Activated CD4-positive, alpha-beta T cell treated with anti-CD3 and anti-CD28 coated beads, Interleukin-2, amount 50 U/mL, for 24 hours (primary cell): ENCODE measurements at regions not wholly inside any gene's neighbourhood (a gene's known extent, or its start where the extent isn't known, plus 50 kb on each side); places are given as distances from the start of the nearest gene placed in this dataset.

Experiments used
- DNase-seq, 2 donors: peaks; one replicate each; pipeline ENCODE4 v3.0.0-alpha.2; 2020; ENCODE audit warnings: low read depth in 1 of 2, low spot score in 1 of 2

- no peak for DNase-seq
Measured at GRCh38 chr10:78742730-78743615, 325.8 kb upstream of the ZMIZ1 start.

- no peak for DNase-seq
Measured at GRCh38 chr10:78744056-78744455, 324.7 kb upstream of the ZMIZ1 start.

- no peak for DNase-seq
Measured at GRCh38 chr10:78744491-78745090, 324.2 kb upstream of the ZMIZ1 start.

- no peak for DNase-seq
Measured at GRCh38 chr10:78745441-78745840, 323.3 kb upstream of the ZMIZ1 start.

DNA sequence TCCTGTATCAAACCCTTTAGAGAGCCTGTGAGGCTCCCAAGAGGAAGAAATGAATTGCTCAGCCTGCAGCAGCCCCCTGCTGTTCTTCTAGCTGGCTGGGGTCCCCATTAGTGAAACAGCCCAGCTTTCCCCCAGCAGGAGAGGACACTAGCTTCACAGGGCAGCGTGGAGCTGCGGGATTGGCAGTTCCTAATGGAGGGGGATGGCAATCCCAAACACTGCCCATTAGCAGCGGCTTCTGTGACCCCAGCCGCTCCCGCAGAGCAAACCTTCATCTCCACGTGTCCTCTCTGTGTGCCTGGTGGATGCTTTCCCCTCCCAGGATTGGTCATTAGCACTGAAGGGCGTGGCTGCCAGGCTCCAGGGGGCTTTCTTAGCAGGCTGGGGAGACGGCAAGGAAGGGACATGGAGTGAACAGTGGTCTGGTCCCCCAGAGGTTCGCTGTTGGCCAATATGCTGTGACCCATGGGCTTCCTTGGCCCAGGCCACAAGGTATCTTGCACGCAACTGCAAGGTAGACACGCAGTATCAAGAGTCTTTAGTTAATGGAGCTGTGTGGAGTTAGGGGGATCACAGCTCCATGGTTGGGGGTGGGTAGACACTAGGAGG lies 322.5 kb upstream of the ZMIZ1 start:
- no peak for DNase-seq

- no peak for DNase-seq
Measured at GRCh38 chr10:78747401-78748234, 321.1 kb upstream of the ZMIZ1 start.

DNA sequence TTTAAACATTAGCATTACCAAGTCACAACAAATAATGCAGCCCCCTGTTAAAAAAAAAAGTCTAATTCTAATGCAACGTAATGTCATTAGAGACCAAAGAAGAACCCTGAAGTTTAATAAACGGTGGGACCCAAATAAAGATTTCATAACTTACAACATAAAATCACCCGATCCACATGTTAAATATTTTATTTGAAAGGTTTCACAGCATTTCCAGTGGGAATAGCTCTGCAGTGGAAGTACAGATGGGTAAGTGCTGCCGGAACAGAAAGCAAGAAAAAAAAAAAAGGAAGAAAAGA lies 320.6 kb upstream of the ZMIZ1 start:
- no peak for DNase-seq

GRCh38 chr10:78749200-78749599 lies 319.6 kb upstream of the ZMIZ1 start:
- DNase-seq: no peak

GRCh38 chr10:78749898-78750297 lies 318.9 kb upstream of the ZMIZ1 start:
- no peak for DNase-seq

DNA sequence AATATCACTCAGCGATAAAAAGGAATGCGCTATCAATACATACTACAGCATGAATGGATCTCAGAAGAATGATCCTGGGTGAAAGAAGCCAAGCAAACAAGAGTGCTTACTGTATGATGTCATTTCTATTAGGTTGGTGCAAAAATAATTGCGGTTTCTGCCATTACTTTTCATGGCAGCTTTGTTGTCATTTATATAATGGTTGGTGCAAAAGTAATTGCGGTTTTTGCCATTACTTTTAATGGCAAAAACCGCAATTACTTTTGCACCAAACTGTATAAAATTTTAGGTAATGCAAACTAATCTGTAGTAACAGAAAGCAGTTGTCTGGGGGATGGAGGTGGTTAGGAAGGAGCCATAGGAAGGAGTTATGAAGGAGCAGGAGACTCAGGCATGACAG lies 318.3 kb upstream of the ZMIZ1 start:
- no peak for DNase-seq

GRCh38 chr10:78751716-78752115 lies 317.1 kb upstream of the ZMIZ1 start:
- DNase-seq: no peak

DNA sequence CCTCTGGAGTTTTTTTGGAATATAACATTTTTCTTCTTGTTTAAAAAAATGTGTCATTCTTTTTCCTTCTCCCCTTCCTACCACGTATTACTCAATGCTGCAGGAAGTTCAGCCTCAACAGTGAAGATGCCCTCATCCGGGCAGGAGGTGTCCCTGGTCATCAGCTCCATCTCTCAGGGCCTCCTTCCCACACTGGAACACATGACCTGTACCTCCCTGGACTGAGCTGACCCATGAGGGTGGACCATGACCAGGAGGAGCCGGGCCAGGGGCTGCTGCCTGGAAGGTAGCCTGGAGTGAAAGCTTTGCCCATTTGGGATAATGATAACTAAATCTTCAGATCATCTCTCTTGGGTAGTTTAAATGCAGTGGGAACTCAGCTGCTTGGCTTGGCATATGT lies 316.5 kb upstream of the ZMIZ1 start:
- DNase-seq: no peak

DNA sequence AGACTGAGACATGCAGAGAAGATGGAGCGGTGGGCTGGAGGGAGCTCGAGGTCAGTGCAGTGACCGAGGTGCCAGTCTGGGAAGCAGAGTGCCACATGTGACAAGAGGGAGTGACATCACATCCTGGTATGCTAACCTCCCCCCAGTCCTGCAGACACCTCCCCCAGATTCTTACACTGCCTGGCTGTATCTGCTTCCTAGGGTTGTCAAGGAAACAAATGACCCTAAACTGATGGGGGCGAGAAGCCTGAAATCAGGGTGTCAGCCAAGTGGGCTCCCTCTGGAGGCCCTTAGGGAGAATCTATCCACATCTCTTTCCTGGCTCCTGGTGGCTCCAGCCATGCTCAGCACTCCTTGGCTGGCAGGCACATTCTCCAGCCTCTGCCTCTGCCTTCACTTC lies 316.1 kb upstream of the ZMIZ1 start:
- DNase-seq: no peak

- DNase-seq: no peak
Measured at GRCh38 chr10:78754269-78755062, 314.3 kb upstream of the ZMIZ1 start.

DNA sequence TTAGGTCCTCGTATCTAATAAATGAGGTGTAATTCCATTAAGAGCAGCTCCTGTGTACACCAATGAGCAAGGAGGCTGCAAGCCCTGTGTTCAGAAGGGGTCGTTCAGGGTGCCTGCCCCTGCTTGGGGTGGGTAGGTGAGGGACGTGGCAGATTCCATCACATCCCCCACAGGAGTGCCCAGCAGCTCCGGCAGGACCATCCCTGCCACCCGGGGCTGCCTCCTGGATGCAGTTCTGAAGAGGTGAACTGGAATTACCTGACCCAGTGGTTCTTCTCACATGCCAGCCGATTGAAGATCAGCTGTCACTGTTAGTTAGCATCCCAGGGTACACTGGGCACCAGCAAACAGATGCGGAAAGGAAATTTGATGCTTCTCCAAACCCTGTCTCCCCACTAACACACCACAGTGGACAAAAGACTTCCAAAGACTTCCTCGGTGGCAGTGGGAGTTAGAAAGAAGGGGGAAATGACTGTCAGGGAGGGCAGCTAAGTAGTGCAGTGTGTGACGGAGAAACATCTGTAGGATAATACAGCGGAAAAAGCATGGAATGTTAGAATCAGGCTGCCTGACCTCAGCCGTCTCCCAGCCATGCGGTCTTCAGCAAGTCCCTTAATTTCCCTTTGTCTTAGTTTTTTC lies 313.6 kb upstream of the ZMIZ1 start:
- DNase-seq: no peak

GRCh38 chr10:78755877-78756455 lies 312.8 kb upstream of the ZMIZ1 start:
- no peak for DNase-seq

- DNase-seq: peak in 1 of 2 donors; percentile 27
Measured at GRCh38 chr10:78756604-78757343, 312.0 kb upstream of the ZMIZ1 start.

- no peak for DNase-seq
Measured at GRCh38 chr10:78757344-78757925, 311.3 kb upstream of the ZMIZ1 start.

DNA sequence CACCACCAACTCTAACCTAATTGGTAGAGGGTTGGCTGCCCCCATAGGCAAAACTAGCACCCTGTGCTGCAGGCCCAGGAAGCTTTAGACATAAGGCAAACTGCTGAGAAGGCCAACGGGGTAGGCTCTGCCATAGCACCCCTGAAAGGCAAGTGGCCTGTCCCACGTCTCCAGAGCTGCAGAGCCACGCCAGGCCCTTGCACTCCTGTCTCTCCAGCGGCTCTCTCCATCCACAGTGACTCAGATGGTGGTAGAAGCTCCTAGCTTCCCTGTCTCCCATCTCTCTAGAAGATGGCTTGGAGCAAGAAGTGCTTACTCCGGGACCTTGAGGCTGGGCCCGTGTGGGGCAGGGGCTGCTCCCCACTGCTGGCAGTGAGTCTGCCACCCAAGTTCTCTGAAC lies 310.6 kb upstream of the ZMIZ1 start:
- no peak for DNase-seq
